ENCODE measurements at regions not wholly inside any gene's neighbourhood (a gene's known extent, or its start where the extent isn't known, plus 50 kb on each side); places are given as distances from the start of the nearest gene placed in this dataset.

DNA sequence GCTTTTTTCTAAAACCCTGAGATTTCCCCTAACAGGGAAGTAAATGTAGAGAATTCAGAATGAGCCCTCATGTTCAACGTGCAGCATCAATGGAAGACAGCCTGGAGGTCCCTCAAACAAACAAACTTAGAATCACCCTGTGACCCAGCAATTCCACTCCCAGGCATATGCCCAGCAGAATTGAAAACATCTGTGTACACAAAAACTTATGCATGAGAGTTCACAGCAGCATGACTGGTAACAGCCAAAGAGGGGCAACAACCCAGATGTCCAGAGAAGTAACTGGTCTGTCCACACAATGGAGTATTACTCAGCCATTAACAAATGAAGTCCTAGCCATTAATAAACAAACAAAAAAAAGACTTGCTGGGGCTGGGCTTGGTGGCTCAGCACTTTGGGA lies 252.7 kb downstream of the PARN start:
- TF ChIP-seq EZH2 (optimal IDR thresholded peaks at IDR 0.05; ENCODE audit: low read depth, low read length) = no peak
- TF ChIP-seq, protein P1, sequence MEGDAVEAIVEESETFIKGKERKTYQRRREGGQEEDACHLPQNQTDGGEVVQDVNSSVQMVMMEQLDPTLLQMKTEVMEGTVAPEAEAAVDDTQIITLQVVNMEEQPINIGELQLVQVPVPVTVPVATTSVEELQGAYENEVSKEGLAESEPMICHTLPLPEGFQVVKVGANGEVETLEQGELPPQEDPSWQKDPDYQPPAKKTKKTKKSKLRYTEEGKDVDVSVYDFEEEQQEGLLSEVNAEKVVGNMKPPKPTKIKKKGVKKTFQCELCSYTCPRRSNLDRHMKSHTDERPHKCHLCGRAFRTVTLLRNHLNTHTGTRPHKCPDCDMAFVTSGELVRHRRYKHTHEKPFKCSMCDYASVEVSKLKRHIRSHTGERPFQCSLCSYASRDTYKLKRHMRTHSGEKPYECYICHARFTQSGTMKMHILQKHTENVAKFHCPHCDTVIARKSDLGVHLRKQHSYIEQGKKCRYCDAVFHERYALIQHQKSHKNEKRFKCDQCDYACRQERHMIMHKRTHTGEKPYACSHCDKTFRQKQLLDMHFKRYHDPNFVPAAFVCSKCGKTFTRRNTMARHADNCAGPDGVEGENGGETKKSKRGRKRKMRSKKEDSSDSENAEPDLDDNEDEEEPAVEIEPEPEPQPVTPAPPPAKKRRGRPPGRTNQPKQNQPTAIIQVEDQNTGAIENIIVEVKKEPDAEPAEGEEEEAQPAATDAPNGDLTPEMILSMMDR (IDR thresholded peaks at IDR 0.05; ENCODE audit: low read length) = no peak
- no peak for TF ChIP-seq EZH2phosphoT487 (IDR thresholded peaks at IDR 0.05; ENCODE audit: low read length)
